ENCODE measurements at regions not wholly inside any gene's neighbourhood (a gene's known extent, or its start where the extent isn't known, plus 50 kb on each side); places are given as distances from the start of the nearest gene placed in this dataset.

DNA sequence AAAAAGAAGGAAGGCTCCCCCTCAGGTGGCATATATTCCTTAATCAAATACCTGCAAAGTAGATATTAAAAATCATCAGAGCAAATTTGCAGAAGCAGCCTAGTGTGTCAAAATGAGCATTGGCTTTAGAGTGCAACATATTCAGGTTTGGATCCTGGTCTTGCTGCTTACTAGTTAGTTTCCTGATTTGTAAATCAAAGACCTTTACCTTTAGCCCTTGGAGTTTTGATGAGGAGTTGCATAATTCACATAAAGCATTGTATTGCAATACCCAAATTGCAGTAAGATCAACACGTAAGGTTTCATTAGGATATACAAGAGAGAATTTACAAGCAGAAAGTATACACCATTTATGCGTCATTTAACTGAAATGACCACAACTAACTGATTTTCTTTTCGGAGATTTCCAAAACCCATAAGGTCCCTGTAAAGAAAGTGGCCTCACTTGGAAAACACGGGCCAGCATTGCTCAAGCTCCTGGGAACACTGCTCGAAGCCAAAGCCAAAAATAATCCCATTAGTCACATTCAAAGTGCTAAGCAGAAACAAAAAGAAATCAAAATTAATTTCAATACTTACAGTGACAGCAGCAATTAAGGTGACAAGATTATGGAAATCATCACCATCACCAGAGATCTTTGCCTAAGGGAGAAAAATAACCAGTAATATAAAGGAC, 415.9 kb upstream of the ERCC4 start:
- Histone ChIP-seq H3K4me1 (ENCODE audit: insufficient read depth) (0 out of 2 replicates have a peak, but pooled peaks cover 4% of the 10 kb centered on the region), H3K9me2 (ENCODE audit: insufficient read depth) (peaks cover 10% of the 10 kb centered on the region; the same call in 1 of the 2 replicates), H3K4me2 (no peak overlapping the region), H4K20me1 (replicated peaks; ENCODE audit: insufficient read depth) (no peaks in the 10 kb centered on the region), H3K27ac (ENCODE audit: low read depth) (no peak overlapping the region), H3K27me3 (ENCODE audit: insufficient read depth) (no peaks in the 10 kb centered on the region), H3K79me2 (replicated peaks; ENCODE audit: insufficient read depth) (no peaks in the 10 kb centered on the region), H3K4me3 (no peak overlapping the region), H3K36me3 (ENCODE audit: insufficient read depth) (no peaks in the 10 kb centered on the region), H3F3A (replicated peaks; ENCODE audit: low read depth) (no peaks in the 10 kb centered on the region), H2AFZ (no peak overlapping the region)
- 0 out of 3 replicates have a peak, but pooled peaks cover 3% of the 10 kb centered on the region for H3K36me3 Mint-ChIP-seq (ENCODE audit: low read depth)
- TF ChIP-seq, protein P1, sequence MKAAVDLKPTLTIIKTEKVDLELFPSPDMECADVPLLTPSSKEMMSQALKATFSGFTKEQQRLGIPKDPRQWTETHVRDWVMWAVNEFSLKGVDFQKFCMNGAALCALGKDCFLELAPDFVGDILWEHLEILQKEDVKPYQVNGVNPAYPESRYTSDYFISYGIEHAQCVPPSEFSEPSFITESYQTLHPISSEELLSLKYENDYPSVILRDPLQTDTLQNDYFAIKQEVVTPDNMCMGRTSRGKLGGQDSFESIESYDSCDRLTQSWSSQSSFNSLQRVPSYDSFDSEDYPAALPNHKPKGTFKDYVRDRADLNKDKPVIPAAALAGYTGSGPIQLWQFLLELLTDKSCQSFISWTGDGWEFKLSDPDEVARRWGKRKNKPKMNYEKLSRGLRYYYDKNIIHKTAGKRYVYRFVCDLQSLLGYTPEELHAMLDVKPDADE (IDR thresholded peaks at IDR 0.05): no peak
- TF ChIP-seq CREB1 (CRISPR knock-in tag; IDR thresholded peaks at IDR 0.05; ENCODE audit: low read depth) (no peak), POLR2AphosphoS5 (IDR thresholded peaks at IDR 0.05; ENCODE audit: low read depth) (no peak), EZH2 (IDR thresholded peaks at IDR 0.05; ENCODE audit: low read depth, unreplicated experiment) (no peak), EZH2phosphoT487 (IDR thresholded peaks at IDR 0.05; ENCODE audit: unreplicated experiment) (no peak), ZNF114 (CRISPR knock-in tag; IDR thresholded peaks at IDR 0.05) (no peak), ZNF331 (CRISPR knock-in tag; IDR thresholded peaks at IDR 0.05; ENCODE audit: low read depth) (no peak), STAT1 (IDR thresholded peaks at IDR 0.05; ENCODE audit: unreplicated experiment) (no peak)
- TF ChIP-seq, protein P2, sequence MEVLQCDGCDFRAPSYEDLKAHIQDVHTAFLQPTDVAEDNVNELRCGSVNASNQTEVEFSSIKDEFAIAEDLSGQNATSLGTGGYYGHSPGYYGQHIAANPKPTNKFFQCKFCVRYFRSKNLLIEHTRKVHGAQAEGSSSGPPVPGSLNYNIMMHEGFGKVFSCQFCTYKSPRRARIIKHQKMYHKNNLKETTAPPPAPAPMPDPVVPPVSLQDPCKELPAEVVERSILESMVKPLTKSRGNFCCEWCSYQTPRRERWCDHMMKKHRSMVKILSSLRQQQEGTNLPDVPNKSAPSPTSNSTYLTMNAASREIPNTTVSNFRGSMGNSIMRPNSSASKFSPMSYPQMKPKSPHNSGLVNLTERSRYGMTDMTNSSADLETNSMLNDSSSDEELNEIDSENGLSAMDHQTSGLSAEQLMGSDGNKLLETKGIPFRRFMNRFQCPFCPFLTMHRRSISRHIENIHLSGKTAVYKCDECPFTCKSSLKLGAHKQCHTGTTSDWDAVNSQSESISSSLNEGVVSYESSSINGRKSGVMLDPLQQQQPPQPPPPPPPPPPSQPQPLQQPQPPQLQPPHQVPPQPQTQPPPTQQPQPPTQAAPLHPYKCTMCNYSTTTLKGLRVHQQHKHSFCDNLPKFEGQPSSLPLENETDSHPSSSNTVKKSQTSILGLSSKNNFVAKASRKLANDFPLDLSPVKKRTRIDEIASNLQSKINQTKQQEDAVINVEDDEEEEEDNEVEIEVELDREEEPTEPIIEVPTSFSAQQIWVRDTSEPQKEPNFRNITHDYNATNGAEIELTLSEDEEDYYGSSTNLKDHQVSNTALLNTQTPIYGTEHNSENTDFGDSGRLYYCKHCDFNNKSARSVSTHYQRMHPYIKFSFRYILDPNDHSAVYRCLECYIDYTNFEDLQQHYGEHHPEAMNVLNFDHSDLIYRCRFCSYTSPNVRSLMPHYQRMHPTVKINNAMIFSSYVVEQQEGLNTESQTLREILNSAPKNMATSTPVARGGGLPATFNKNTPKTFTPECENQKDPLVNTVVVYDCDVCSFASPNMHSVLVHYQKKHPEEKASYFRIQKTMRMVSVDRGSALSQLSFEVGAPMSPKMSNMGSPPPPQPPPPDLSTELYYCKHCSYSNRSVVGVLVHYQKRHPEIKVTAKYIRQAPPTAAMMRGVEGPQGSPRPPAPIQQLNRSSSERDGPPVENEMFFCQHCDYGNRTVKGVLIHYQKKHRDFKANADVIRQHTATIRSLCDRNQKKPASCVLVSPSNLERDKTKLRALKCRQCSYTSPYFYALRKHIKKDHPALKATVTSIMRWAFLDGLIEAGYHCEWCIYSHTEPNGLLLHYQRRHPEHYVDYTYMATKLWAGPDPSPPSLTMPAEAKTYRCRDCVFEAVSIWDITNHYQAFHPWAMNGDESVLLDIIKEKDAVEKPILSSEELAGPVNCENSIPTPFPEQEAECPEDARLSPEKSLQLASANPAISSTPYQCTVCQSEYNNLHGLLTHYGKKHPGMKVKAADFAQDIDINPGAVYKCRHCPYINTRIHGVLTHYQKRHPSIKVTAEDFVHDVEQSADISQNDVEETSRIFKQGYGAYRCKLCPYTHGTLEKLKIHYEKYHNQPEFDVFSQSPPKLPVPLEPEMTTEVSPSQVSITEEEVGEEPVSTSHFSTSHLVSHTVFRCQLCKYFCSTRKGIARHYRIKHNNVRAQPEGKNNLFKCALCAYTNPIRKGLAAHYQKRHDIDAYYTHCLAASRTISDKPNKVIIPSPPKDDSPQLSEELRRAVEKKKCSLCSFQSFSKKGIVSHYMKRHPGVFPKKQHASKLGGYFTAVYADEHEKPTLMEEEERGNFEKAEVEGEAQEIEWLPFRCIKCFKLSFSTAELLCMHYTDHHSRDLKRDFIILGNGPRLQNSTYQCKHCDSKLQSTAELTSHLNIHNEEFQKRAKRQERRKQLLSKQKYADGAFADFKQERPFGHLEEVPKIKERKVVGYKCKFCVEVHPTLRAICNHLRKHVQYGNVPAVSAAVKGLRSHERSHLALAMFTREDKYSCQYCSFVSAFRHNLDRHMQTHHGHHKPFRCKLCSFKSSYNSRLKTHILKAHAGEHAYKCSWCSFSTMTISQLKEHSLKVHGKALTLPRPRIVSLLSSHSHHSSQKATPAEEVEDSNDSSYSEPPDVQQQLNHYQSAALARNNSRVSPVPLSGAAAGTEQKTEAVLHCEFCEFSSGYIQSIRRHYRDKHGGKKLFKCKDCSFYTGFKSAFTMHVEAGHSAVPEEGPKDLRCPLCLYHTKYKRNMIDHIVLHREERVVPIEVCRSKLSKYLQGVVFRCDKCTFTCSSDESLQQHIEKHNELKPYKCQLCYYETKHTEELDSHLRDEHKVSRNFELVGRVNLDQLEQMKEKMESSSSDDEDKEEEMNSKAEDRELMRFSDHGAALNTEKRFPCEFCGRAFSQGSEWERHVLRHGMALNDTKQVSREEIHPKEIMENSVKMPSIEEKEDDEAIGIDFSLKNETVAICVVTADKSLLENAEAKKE (CRISPR knock-in tag; IDR thresholded peaks at IDR 0.05): no peak
- TF ChIP-seq, protein P3, sequence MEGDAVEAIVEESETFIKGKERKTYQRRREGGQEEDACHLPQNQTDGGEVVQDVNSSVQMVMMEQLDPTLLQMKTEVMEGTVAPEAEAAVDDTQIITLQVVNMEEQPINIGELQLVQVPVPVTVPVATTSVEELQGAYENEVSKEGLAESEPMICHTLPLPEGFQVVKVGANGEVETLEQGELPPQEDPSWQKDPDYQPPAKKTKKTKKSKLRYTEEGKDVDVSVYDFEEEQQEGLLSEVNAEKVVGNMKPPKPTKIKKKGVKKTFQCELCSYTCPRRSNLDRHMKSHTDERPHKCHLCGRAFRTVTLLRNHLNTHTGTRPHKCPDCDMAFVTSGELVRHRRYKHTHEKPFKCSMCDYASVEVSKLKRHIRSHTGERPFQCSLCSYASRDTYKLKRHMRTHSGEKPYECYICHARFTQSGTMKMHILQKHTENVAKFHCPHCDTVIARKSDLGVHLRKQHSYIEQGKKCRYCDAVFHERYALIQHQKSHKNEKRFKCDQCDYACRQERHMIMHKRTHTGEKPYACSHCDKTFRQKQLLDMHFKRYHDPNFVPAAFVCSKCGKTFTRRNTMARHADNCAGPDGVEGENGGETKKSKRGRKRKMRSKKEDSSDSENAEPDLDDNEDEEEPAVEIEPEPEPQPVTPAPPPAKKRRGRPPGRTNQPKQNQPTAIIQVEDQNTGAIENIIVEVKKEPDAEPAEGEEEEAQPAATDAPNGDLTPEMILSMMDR (conservative IDR thresholded peaks at IDR 0.05; ENCODE audit: low read depth in 2 of 2): no peak
- TF ChIP-seq, protein P4, sequence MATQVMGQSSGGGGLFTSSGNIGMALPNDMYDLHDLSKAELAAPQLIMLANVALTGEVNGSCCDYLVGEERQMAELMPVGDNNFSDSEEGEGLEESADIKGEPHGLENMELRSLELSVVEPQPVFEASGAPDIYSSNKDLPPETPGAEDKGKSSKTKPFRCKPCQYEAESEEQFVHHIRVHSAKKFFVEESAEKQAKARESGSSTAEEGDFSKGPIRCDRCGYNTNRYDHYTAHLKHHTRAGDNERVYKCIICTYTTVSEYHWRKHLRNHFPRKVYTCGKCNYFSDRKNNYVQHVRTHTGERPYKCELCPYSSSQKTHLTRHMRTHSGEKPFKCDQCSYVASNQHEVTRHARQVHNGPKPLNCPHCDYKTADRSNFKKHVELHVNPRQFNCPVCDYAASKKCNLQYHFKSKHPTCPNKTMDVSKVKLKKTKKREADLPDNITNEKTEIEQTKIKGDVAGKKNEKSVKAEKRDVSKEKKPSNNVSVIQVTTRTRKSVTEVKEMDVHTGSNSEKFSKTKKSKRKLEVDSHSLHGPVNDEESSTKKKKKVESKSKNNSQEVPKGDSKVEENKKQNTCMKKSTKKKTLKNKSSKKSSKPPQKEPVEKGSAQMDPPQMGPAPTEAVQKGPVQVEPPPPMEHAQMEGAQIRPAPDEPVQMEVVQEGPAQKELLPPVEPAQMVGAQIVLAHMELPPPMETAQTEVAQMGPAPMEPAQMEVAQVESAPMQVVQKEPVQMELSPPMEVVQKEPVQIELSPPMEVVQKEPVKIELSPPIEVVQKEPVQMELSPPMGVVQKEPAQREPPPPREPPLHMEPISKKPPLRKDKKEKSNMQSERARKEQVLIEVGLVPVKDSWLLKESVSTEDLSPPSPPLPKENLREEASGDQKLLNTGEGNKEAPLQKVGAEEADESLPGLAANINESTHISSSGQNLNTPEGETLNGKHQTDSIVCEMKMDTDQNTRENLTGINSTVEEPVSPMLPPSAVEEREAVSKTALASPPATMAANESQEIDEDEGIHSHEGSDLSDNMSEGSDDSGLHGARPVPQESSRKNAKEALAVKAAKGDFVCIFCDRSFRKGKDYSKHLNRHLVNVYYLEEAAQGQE (IDR thresholded peaks at IDR 0.05; ENCODE audit: unreplicated experiment): no peak
- no peaks in the 10 kb centered on the region for H3K27me3 Mint-ChIP-seq (ENCODE audit: insufficient read depth, low read depth, poor library complexity)
- no peak overlapping the region for H3K27ac Mint-ChIP-seq
- no peak overlapping the region for H3K4me3 Mint-ChIP-seq
- H3K9me3 Mint-ChIP-seq: no peaks in the 10 kb centered on the region; the same call in 2 of the 3 replicates
- DNase-seq (ENCODE audit: low spot score) (no peak), ATAC-seq (no peak)
- H3K4me1 Mint-ChIP-seq: peaks cover 4% of the 10 kb centered on the region; the same call in 2 of the 3 replicates
